EH (cell line): ENCODE measurements at regions not wholly inside any gene's neighbourhood (a gene's known extent, or its start where the extent isn't known, plus 50 kb on each side); places are given as distances from the start of the nearest gene placed in this dataset.
"Not testable (repeated sequence)": the region's sequence is repeated elsewhere in the genome, so short reads cannot be mapped to it uniquely, and the experiment has no call there.

ENCODE experiments used
- DNase-seq: peaks from one replicate; pipeline ENCODE4 v3.0.0-alpha.2; 2015; ENCODE audit warnings: low read depth

GRCh38 chr3:163185721-163186350 is 1689.2 kb downstream of the OTOL1 start:
- DNase-seq = no peak

GRCh38 chr3:163175970-163176369 is 1679.4 kb downstream of the OTOL1 start:
- no peak for DNase-seq

GRCh38 chr3:163172513-163172912 is 1675.9 kb downstream of the OTOL1 start:
- not testable (repeated sequence) for DNase-seq

- DNase-seq = no peak
Measured at GRCh38 chr3:163166197-163166596, 1669.6 kb downstream of the OTOL1 start.

GRCh38 chr3:163159306-163159705 is 1662.7 kb downstream of the OTOL1 start:
- no peak for DNase-seq

- no peak for DNase-seq
Measured at GRCh38 chr3:163139600-163139999, 1643.0 kb downstream of the OTOL1 start.

GRCh38 chr3:163138258-163138657 is 1641.7 kb downstream of the OTOL1 start:
- DNase-seq = no peak

GRCh38 chr3:163132111-163132510 is 1635.5 kb downstream of the OTOL1 start:
- DNase-seq = no peak

- no peak for DNase-seq
Measured at GRCh38 chr3:163129287-163129686, 1632.7 kb downstream of the OTOL1 start.

- no peak for DNase-seq
Measured at GRCh38 chr3:163126115-163126514, 1629.5 kb downstream of the OTOL1 start.
